ENCODE measurements at regions not wholly inside any gene's neighbourhood (a gene's known extent, or its start where the extent isn't known, plus 50 kb on each side); places are given as distances from the start of the nearest gene placed in this dataset.
A peak's percentile ranks its signal among the peaks of the same experiment; 100 is the strongest.

GRCh38 chr21:27040738-27041469, 74.0 kb upstream of the ADAMTS5 start:
- ChIA-PET CTCF (no interaction called here), POLR2A (no interaction called here)
- Mint-ChIP-seq H3K27ac (no peak overlapping the region), H3K4me1 (peaks cover 15% of the 10 kb centered on the region), H3K4me3 (no peak overlapping the region), H3K36me3 (peaks cover 4% of the 10 kb centered on the region; the same call in 1 of the 2 replicates), H3K9me3 (peaks cover 12% of the 10 kb centered on the region), H3K27me3 (ENCODE audit: low read depth) (no peaks in the 10 kb centered on the region)
- TF ChIP-seq GRHL2 (CRISPR knock-in tag; IDR thresholded peaks at IDR 0.05; ENCODE audit: insufficient replicate concordance, severe bottlenecking): no peak
- no peak for TF ChIP-seq MXD4 (CRISPR knock-in tag; IDR thresholded peaks at IDR 0.05; ENCODE audit: borderline replicate concordance)
- no peak for TF ChIP-seq FOXJ3 (CRISPR knock-in tag; IDR thresholded peaks at IDR 0.05; ENCODE audit: borderline replicate concordance)
- TF ChIP-seq KAT7 (CRISPR knock-in tag; IDR thresholded peaks at IDR 0.05; ENCODE audit: borderline replicate concordance): no peak
- no peak for TF ChIP-seq NR3C1 (CRISPR knock-in tag; conservative IDR thresholded peaks at IDR 0.05; ENCODE audit: low read depth)
- DNase-seq (ENCODE audit: low spot score): no peak
- peak; percentile 32; the same call in 1 of the 2 replicates for ATAC-seq

GRCh38 chr21:27036736-27037301, 69.9 kb upstream of the ADAMTS5 start:
- Mint-ChIP-seq H3K4me1 (peaks cover 11% of the 10 kb centered on the region), H3K27me3 (ENCODE audit: low read depth) (no peaks in the 10 kb centered on the region), H3K27ac (no peak overlapping the region)

GRCh38 chr21:27035791-27036190, 68.9 kb upstream of the ADAMTS5 start:
- no peaks in the 10 kb centered on the region for H3K36me3 Mint-ChIP-seq
- DNase-seq (ENCODE audit: low spot score) (no peak), ATAC-seq (no peak)
- no peak overlapping the region for H3K27ac Mint-ChIP-seq
- peaks cover 9% of the 10 kb centered on the region for H3K4me1 Mint-ChIP-seq
- H3K27me3 Mint-ChIP-seq (ENCODE audit: low read depth): no peaks in the 10 kb centered on the region
- ChIA-PET POLR2A (interaction anchor here (0.6 kb wide), 2 partner anchors 90 to 926 kb away, joined by 3 to 7 read pairs; no protein-coding TSS in a partner anchor), CTCF (no interaction called here)
- peaks cover 6% of the 10 kb centered on the region; the same call in 1 of the 2 replicates for H3K9me3 Mint-ChIP-seq
- no peak overlapping the region for H3K4me3 Mint-ChIP-seq
- no peak for TF ChIP-seq ZNF423 (CRISPR knock-in tag; IDR thresholded peaks at IDR 0.05)
- TF ChIP-seq AR (CRISPR knock-in tag; IDR thresholded peaks at IDR 0.05): no peak
- TF ChIP-seq CBFB (CRISPR knock-in tag; IDR thresholded peaks at IDR 0.05; ENCODE audit: low read depth): no peak
- no peak for TF ChIP-seq JAZF1 (CRISPR knock-in tag; IDR thresholded peaks at IDR 0.05)
- TF ChIP-seq FOXP1 (CRISPR knock-in tag; IDR thresholded peaks at IDR 0.05; ENCODE audit: borderline replicate concordance): no peak
- TF ChIP-seq E2F5 (CRISPR knock-in tag; IDR thresholded peaks at IDR 0.05): no peak
- TF ChIP-seq ZNF512 (CRISPR knock-in tag; IDR thresholded peaks at IDR 0.05; ENCODE audit: borderline replicate concordance): no peak
- no peak for TF ChIP-seq MAX (CRISPR knock-in tag; IDR thresholded peaks at IDR 0.05)
- no peak for TF ChIP-seq ETV6 (CRISPR knock-in tag; IDR thresholded peaks at IDR 0.05)
- no peak for TF ChIP-seq FOXJ3 (CRISPR knock-in tag; IDR thresholded peaks at IDR 0.05; ENCODE audit: borderline replicate concordance)
- TF ChIP-seq ELF4 (CRISPR knock-in tag; IDR thresholded peaks at IDR 0.05; ENCODE audit: low read depth): no peak
- TF ChIP-seq ATF2 (CRISPR knock-in tag; IDR thresholded peaks at IDR 0.05; ENCODE audit: borderline replicate concordance, low read depth): no peak
- no peak for TF ChIP-seq USF1 (CRISPR knock-in tag; IDR thresholded peaks at IDR 0.05)

More at GRCh38 chr21:27036736-27037301, 69.9 kb upstream of the ADAMTS5 start:
- Mint-ChIP-seq H3K9me3 (peaks cover 8% of the 10 kb centered on the region; the same call in 1 of the 2 replicates), H3K4me3 (no peak overlapping the region), H3K36me3 (no peaks in the 10 kb centered on the region)
- TF ChIP-seq RELA (CRISPR knock-in tag; IDR thresholded peaks at IDR 0.05; ENCODE audit: borderline replicate concordance) (no peak), SP1 (CRISPR knock-in tag; conservative IDR thresholded peaks at IDR 0.05) (no peak), SMAD3 (CRISPR knock-in tag; IDR thresholded peaks at IDR 0.05; ENCODE audit: borderline replicate concordance) (no peak), E2F1 (CRISPR knock-in tag; IDR thresholded peaks at IDR 0.05) (no peak), FOXK1 (CRISPR knock-in tag; IDR thresholded peaks at IDR 0.05) (no peak), KAT7 (CRISPR knock-in tag; IDR thresholded peaks at IDR 0.05; ENCODE audit: borderline replicate concordance) (no peak), ETV6 (CRISPR knock-in tag; IDR thresholded peaks at IDR 0.05) (no peak), ESRRA (CRISPR knock-in tag; IDR thresholded peaks at IDR 0.05; ENCODE audit: borderline replicate concordance) (no peak)
- CTCF ChIA-PET: no interaction called here
- ATAC-seq: no peak
- POLR2A ChIA-PET: no interaction called here
- DNase-seq (ENCODE audit: low spot score): no peak
